Right kidney (tissue), 1 donor: ENCODE measurements at regions not wholly inside any gene's neighbourhood (a gene's known extent, or its start where the extent isn't known, plus 50 kb on each side); places are given as distances from the start of the nearest gene placed in this dataset.

Experiments
- DNase-seq: peaks from one replicate; pipeline ENCODE4 v3.0.0-alpha.2; 2016

- no peak for DNase-seq
Measured at GRCh38 chr6:91042656-91043055, 455.8 kb upstream of the MAP3K7 start.

DNA sequence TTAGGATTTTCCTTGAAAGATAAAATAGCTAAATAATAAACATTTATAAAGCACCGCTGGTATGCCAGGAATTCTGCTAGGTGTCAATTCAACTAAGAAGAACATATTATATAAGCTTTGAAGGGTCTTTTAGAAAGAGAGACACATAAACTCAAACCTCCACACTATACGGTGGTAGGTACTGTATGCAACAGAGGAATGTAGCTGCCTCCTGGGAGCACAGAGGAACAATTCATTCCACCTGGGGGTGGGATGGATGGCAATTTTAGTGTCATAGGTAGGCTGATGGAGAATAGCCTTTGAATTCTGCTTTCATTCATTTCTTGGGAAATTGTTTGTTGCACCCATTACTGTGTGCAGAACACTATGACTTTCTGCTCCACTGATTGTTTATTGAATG is 447.1 kb upstream of the MAP3K7 start:
- no peak for DNase-seq

GRCh38 chr6:91031581-91031980 is 444.7 kb upstream of the MAP3K7 start:
- no peak for DNase-seq

DNA sequence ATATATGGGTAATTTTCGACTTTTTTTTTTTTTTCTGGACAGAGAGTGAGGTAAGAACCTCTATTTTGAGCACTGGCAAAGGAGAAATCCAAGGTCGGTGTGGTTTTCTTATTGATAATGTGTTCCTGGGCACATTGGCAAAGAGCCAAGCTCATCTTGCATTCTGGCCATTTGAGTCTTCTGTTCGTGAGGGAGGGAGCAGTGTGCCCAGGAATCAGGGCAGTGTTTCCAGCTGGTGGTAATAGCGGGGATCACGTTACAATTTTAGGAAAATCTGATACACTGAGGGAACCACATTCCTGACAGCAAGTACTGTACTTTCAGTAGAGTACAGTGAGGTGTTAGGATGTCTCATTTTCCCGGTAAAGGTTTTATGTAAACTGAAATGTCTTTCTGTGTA is 442.3 kb upstream of the MAP3K7 start:
- no peak for DNase-seq

- no peak for DNase-seq
Measured at GRCh38 chr6:91023529-91023928, 436.7 kb upstream of the MAP3K7 start.

DNA sequence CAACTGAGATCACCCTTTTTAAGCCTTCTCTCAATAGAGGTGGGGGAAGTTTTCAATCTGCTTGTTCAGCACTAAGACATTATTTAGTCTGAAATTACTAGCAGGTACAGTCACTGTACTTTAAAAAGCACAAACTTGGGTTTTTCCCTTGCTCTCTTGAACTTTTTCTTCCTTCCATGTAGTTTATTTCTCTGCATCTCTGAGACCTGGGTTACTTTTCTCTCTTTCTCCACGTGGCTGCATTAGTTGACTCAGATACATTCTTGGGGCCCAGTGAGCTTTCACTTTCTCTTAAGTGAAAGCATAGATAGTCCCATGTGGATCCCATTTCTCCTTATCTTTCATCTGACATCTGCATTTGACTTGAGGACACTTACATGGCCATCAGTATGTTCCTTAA is 433.9 kb upstream of the MAP3K7 start:
- DNase-seq, result no peak

GRCh38 chr6:91018586-91018985 is 431.7 kb upstream of the MAP3K7 start:
- DNase-seq, result no peak

DNA sequence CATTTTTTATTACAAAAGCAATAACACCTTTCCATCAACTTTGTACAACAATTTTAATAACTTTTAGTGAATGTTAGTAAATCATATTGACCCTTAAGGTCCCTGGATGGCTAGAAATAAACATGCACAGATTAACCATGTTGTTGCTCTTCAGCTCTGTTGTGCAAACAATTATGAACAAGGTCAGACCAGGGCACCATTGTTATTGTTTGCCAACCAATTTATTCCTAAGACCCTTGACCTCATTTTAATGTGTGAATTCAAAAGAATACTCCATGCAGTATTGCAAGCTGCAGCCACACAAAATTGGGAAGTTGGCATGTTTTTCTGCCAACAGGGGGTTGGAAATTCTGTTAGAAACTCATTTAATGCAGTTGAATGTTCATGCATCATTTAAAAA is 426.6 kb upstream of the MAP3K7 start:
- no peak for DNase-seq

GRCh38 chr6:90997076-90997475 is 410.2 kb upstream of the MAP3K7 start:
- DNase-seq, result no peak

- no peak for DNase-seq
Measured at GRCh38 chr6:90993770-90994169, 406.9 kb upstream of the MAP3K7 start.

DNA sequence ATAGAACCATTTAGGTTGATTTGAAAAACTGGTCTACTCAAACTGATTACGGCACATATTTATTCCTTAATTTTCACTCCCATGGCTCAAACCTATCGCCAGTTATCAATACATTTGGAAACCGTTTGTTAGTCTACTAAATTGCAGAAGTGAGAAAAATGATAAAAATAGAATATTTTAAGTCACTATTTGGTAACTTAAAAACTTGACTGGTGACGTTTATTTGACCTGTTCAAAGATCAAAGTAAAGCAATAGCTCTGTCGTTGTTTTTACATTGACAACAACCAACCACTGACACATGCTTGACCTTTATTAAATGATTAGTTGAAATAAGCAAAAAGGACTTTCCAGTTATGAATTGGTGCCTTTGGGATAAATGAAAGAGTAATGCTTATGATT is 402.9 kb upstream of the MAP3K7 start:
- no peak for DNase-seq

DNA sequence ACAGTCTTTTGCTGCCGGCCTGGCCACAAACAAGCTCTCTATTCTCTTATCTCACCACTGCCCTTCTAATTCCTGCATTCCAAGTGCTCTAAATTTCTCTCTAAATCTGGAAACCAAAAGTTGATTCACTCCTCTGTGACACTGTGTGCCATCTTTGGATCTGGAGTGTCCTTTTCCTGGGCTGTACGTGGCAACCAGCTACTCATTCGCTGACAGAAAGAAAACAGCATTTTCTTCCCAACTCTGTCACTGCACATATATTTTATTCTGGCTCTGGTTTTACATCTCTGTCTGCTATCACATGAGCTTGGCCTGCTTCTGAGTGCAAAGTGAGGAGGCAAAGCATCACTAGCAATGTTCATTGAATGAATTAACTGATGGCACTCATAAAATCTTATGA is 397.2 kb upstream of the MAP3K7 start:
- DNase-seq, result no peak

DNA sequence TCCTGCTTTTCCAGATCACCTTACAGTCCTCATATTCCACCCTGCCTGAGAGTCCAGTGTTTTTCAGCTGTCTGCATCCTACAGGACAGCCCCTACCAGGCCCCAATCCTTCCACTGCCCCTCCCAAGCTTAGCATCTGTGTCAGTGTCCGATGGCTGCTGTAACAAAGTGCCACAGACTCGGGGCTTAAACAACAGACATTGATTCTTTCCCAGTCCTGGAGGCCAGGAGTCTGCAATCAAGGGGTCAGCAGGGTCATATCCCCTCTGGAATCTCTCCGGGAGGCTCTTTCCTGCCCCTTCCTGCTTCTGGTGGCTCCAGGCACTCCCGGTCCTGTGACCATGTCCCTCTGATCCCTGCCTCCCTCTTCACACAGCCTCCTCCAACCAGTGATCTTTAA is 396.6 kb upstream of the MAP3K7 start:
- no peak for DNase-seq

DNA sequence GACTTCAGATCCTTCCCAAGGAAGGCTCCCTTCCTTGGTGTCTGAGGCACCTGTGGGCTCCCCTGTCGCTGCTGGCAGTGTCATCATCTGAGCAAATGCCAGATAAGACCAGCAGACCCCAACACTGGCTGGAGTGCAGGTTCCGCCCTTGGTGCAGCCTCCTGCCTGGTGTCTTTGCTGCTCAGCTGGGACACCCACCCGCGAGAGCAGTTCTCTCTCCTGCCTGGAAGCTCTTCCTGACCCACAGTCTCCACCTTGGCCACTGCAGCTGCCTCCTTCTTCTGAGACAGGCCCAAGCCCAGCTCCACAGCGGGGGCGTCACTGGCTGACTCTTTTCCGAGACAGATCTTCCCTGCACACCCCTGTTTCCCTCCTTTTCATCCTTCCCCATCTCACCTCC is 395.7 kb upstream of the MAP3K7 start:
- DNase-seq, result no peak

DNA sequence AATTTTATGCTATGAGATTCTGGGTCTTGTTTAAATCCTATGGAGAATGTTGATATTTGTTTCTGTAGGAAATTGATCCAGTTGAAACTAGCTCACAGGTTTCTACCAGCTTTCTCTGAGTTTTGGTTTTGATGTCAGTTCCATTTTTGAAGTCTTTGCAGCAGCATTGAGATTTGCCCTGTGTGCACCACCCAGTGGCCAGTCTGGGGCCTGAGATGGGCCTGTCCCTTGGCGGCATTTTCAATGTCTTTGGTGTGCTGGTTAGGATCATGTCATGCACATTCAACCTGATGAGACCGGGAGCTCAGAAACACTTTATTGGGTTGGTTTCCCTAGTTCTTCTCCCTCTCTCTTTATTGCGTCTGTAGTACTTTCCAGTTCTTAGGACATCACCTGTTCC is 395.2 kb upstream of the MAP3K7 start:
- no peak for DNase-seq

- DNase-seq, result no peak
Measured at GRCh38 chr6:90978046-90978445, 391.2 kb upstream of the MAP3K7 start.

DNA sequence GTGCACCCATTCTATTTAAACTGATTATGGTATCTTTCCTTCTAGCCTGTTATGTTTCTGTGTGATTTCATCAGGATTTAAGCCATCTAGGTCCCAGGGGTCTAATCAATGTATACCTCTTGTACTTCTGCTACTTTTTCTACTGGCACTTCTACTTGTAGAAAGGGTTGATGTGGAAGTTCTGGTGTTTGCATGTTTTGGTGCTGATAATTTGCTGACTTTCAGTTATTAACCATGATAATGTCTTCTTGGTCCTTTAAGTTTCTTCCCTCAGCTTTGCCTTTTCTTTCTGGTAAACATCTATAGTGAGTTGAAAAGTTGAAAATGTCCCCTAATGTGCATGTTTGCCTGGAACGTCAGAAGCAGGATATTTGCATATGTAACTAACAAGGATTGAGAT is 390.6 kb upstream of the MAP3K7 start:
- DNase-seq, result no peak

- no peak for DNase-seq
Measured at GRCh38 chr6:90976341-90976740, 389.5 kb upstream of the MAP3K7 start.

GRCh38 chr6:90975741-90976140 is 388.9 kb upstream of the MAP3K7 start:
- no peak for DNase-seq

DNA sequence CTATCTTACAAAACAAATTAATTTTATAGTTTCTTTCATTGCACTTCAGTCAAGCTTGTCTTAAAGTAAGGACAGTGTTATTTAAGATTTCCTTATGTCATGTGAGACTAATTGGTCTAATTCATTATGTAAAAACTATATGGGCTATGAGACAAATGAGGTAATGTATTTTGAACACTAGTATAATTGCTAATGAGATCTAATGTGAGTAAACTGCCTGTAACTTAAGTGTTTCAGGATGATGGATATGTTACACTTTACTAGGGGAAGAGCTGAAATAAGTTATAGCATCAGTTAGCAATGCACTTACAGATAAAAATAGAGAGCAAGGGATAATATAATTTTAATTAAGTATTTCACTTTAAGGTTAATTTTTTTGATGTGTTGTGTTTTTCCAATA is 386.3 kb upstream of the MAP3K7 start:
- no peak for DNase-seq

GRCh38 chr6:90970672-90971071 is 383.8 kb upstream of the MAP3K7 start:
- no peak for DNase-seq

- DNase-seq, result no peak
Measured at GRCh38 chr6:90967471-90967870, 380.6 kb upstream of the MAP3K7 start.

DNA sequence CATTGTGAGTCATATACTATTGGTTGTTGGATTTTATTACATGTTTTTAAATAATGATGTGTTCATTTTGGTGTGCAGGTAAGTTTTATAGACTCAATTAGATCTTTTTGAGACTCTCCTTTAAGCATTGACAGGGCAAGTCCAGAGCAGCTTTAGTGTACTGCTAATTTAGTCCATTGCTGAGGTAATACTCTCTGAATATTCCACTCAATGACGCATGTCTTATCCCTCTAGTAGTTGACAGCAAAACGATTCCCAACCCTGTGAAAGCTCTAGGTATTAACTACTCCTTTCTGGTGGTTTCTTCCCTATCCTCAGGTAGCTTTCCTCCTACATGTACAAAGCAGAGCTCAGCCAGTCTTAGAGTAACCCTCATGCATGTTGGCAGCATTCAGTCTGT is 373.5 kb upstream of the MAP3K7 start:
- DNase-seq, result no peak

DNA sequence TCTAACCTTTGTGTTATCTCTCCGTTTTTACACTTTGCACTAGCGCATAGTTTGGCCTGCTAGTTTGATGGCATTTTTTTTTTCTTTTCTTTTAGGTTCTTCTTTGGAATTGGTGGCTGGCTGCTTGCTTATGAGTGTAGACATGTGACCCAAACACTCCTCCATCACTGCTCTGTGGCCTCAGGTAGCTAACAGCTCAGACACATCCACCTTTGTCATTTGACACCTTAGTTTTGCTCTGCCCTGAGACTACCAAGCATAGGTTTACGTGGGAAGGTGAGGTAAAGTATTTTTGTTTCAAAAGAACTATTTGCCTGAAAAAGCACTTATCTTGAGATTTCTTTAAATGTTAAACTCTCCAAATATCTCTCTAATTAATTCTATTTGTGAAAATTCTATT is 368.4 kb upstream of the MAP3K7 start:
- no peak for DNase-seq

DNA sequence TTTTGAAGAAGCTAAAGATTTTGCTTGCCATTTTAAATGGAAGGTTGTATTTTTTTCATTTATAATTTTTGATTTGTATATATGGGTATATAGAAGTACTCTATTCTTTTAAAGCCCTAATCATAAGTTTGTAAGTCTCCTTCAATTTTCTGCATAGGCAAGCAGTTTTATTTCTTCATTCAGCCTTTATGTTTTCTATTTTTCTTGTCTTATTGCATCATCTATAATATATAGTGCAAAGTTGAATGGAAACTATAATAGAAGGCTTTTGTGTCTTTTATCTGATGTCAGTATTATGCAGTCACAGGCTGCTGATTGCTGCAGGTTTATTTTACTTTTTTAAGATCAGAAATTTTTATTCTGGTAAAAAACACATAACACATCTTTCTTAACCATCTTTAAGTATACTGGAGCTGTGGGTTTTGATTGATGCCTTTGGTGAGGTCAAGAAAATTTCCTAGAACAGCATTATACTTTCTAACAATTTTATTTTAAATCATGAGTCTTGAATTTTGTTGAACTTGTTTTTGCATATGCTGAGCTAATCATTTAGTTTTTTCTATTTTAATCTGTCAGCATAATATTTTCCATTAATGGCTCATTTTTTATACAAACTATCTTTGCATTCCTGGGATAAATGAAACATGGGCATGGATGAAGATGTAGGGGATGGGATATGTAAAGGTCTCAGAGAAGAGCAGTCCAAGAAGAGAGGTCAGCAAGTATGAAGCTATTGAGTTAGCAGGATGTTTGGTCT is 366.7 kb upstream of the MAP3K7 start:
- DNase-seq, result no peak
